T-helper 1 cell (primary cell): ENCODE measurements at regions not wholly inside any gene's neighbourhood (a gene's known extent, or its start where the extent isn't known, plus 50 kb on each side); places are given as distances from the start of the nearest gene placed in this dataset.

Experiments
- DNase-seq, 5 donors: peaks; one replicate each; pipeline ENCODE4 v3.0.0-alpha.2; 2012 to 2020

DNA sequence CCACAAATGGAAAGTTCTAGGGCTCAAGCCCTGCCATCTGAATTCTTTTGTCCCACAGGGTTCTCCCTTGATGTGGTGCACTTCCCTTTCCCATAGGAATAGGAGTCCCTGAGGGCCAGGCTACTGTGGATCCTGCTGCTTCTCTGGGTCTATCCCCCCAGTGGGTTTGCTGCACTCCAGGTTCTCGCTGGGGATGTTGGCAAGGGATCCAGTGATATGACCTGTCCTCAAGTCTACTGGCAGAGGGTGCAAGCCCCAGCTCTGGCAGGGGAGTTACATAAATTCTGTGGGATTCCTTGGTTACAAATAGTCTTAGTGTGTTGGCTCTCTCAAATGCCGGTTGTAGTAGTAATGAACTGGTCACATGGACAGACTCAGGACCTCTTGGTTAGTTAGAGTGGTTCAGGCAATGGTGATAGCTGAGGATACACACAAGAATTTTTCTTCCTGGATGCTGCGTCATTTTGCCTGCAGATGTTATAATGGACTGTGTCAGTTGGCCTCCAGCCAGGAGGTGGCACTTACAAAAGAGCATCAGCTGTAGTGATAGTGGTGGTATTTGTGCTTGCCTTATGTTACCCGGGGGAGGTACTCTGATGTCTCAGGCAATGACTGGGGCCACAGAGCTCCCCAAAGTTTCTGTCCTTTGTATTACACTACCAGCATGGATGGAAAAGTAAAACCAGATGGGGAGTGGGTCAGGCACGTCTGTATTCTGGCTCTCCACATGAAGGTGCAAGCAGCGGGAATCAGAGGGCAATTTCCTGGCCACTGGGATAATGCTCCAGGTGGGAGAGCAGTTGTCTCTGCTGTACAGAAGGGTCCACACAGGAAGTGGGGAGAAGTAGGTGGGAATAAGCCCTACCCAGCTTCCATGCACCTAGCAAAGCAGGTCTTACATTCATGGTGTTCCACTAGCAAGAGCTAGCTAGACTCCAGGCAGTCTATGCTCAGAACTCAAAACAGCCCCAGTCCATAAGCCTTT lies 267.9 kb downstream of the SOX11 start:
- DNase-seq, result no peak

DNA sequence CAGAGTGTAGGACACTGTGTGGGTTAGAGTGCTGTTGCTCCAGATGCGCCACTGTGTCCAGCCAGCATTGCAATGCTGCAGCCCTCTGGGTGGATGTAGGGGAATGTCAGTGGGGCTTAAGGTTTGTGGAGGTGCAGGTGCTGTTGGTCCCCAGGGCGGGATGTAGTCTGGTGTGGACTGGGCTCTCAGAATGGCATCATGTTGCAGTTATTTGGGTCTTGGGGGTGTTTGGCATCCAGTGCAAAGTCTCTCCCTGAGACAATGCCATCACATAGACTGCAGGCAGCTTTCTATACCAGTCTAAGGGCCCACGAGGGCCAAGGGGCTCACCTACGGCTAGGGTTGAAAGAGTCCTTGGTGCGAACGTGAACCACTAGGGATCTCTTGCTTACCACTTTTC lies 275.3 kb downstream of the SOX11 start:
- DNase-seq, result no peak

DNA sequence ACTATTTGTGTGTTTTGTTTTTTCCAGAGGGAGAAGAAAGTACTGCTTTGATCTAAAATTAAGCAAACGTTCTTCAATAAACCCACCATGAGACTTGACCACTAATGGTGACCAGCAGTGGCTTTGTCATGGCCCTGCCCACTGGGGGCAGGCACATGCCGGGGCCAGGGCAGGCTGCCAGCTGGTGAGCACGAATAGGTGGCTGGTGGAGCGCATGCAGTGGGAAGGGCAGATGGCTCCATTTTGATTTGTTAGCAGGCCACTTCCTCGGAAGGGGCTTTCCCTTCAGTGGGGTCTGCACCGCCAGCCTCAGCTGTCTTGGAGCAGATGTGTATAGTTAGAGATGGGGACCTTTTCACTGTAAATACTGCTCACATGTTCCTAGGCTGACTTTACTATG lies 277.1 kb downstream of the SOX11 start:
- no peak for DNase-seq

GRCh38 chr2:5970347-5970746 lies 278.2 kb downstream of the SOX11 start:
- no peak for DNase-seq

GRCh38 chr2:5974477-5974876 lies 282.3 kb downstream of the SOX11 start:
- DNase-seq, result no peak

GRCh38 chr2:5975401-5975800 lies 283.2 kb downstream of the SOX11 start:
- DNase-seq, result no peak

DNA sequence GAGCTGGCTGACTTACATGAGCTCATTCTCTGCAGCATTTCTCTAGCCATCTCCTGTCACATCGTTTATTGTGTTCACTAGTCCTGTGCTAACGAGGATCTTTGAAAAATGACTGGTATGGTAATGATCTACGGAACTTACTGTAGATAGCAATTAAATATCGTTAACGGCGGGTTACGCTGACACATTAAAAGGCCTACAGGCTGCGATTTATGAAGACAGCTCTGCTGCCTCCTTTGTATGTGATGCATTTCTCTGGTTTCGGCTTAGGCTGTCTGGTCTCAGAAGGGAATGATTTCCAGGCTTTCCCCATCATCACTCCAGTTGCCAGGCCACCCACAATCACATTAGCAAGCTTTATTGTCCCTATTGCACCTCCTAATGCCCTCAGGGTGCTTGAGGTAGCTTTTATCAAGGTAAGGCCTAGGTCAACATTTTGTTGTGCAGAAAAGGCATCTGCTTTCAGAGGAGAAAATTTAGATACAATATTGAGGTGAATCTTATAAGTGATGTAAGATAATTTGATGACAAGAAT lies 284.4 kb downstream of the SOX11 start:
- no peak for DNase-seq

- no peak for DNase-seq
These were observed 285.3 kb downstream of the SOX11 start for GRCh38 chr2:5977477-5977876.

DNA sequence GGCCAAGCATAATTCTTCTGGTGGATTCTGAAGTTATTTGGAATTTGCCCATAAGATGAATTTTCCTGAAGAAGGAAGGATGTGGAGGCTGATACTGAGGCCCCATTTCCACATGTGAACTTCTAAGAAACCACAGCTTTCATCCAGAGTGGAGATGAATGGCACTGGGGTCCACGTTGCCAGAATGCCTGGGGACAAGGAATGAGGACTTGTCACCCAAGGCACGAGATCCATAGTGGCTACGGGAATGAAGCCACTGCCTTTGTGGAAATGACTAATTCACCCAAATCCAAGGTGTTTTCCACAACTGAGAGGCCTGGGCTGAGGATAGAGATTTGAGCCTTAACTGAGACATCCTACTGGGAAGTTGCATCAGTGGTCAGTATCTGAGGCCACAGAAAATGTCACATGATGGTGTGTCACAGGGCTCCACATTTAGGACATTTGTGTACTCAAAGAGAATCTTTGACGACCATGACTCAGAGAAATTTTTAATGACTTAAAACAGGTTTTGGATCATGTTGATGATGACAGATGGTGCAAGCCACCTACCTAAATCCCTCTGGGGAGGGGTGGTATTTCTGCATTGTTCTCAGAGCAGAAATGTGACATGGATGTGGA lies 286.1 kb downstream of the SOX11 start:
- no peak for DNase-seq

DNA sequence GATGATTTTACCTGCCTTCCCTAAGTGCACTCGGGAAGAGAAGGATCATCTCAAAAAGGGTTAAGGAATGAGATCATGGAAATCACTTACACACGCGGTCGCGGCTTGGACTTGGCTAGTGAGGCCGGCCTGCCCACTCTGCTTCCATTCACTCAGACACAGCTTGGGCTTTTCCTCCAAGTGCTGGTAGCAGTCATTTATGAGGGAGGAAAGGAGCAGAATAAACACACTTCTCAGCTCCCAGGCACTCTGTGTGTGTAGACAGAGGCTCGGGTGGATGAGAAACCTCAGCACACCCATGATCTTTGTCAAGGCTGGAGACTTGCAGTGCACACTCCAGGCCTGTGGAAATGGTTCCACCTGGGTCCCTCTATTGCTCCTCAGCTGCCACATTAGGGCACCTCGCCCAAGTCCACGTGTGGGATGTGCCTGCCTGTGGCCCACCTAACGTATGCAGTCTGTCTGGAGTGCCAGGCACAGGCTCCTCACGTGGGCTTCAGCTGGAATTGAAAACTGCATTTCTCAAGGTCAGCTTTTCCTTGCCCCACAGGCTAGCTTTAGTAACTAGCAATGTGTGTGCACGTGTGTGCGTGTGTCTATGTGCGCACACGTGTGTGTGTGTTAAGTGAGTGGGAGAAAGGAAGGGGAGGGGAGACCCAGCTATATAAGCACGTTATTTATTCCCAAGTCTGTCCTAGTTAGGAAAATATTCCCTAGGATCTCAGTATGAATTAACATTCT lies 288.4 kb downstream of the SOX11 start:
- DNase-seq, result no peak

DNA sequence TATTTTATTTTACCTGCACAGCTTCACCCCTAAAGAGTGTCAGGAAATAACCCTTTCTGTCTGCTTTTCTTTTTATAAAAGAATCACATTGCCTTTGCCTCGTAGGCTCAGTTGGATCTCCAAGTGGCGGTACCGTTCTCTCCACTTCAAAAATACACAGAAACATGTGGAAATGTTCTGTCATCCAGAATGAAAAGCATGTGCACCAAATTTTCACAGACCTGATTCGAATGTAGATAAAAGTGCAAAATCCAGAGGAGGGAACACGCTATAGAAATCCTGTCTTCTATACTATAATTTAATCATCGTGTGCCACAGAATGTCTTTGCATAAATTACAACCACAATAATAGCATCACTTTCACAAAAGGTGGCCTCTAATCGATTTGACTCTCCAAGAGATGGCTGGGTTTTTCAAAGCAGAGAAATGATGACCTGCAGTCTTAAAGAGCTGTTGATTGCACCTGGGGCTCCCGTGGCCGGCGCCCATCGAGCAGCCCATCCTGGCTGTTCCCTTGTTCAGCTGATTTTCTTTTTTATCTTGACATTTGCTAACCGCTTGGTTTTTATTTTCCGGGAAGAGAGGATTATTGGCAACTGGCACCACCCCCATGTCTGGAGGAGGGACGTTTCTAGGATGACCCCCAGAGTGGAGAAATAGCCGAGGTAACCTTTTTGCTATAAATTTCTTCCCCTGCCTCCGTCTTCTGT lies 290.2 kb downstream of the SOX11 start:
- DNase-seq, result no peak

- DNase-seq, result no peak
These were observed 290.7 kb downstream of the SOX11 start for GRCh38 chr2:5982903-5983265.

- no peak for DNase-seq
These were observed 291.5 kb downstream of the SOX11 start for GRCh38 chr2:5983511-5984272.

DNA sequence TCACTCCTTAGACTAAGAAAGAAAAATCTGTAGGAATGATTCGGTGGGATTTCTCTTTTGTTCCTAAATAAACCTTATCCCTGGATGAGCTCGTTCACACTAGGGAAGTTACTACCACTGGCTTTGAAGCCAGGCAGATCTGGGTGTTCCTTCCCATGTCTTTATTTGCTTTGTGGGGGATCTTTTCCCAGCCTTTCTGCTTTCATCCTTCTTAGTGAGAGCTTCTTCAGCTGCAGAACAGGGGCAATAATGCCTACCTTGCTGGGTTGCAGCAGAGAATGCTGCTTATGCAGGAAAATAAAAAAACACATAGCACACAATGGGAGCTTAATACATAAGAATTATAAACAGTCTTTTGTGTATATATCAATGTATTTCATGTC lies 292.1 kb downstream of the SOX11 start:
- no peak for DNase-seq

DNA sequence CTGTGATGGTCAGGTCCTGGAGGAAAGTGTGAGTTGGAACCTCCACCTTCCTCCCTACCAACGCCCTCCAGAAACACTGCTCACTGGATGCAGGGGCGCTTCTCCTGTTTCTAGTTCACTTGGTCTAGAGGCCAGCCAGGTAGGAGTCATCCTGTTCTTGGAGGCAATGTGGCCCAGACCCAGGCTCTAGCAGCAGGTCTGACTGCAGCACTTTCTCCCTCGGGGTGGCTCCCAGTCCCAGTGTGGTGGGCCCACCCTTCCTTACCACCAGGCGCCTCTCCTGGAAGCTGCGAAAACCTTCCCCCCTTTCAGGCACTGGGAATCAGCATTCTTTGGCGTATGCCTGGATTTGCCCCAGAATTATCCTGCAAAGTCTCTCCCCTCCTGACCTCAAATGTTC lies 292.8 kb downstream of the SOX11 start:
- DNase-seq, result no peak

DNA sequence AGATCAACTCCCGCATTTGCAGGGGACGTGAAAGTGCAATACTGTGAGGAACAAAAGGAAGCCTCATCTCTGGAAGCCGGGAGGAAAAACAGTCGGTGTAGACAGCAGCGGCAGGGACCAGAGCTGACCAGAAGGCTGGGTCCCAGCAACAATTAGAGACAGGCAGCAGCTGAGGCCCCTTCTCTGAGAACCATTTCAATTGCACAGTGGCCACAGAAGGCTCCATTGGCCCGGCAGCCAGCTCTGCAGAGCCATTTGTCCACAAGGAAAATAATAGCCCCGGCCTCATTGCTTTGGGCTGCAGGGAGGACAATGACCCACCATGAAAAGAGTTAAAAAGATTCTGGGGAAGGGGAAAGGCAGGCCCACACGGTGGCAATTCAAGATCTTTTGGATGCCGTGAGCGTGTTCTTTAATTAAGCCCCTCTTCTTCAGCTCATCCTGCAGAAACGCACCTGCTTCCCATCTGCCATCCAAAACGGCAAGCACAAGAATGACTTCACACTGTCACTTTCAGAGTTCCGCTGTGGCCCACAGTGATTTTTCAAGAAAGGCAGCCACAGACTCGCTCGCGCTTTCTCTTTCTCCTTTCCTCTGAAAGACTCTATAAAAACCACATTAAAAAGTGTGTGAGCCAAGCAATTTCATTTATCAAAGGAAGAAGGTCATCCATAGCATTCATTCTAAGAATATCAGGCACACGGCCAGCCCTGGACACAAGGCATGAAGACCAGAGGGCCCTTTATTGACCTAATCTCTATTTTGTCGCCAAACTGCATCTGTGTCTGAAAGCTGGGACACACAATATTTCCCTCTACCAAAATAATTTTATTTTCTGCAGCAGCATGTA lies 293.6 kb downstream of the SOX11 start:
- no peak for DNase-seq

DNA sequence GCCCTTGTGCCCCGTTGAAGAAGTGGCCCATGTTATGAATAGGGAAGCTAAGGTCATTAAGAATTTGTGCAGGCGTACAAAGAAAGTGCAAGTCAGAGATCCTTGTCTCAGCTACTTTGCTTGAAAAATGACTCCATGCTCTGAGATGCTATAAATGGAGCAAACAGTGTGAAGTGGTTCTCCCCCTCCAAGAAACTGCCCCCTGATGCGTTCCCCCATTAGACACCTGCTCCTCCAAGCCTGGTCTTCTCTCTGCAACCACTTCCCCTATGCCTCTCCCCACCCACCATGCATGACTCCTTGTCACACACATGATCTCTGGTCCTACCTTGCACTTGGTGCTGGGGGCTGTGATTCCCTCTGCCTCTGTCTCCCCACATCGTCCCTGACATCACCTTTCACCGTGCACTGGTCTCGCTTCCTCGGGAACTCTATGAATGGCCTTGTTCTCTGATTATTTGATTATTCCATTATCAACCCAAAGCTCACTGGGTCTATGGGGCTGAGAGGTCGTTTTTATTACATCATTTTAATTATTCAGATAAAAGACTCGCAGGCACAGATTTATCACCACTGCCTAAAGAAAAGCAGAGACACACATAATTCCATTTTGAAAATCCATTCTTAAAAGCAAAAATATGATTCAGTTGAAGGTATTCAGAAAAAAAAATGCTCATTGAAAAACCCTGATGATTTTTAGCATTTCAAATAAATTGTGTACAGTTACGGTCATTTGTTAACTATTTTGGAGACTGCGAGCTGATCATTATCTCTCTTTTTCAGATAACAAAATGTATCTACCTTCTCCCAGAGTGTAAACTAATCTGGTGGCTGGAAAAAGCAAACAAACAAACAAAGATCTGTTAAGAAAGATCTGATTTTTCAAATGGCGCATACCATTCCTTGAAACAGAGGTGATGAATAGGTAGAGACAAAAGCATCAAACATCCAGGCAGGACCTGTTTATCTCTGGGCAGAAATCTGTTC lies 294.9 kb downstream of the SOX11 start:
- no peak for DNase-seq

- DNase-seq, result no peak
These were observed 295.9 kb downstream of the SOX11 start for GRCh38 chr2:5988120-5988519.

DNA sequence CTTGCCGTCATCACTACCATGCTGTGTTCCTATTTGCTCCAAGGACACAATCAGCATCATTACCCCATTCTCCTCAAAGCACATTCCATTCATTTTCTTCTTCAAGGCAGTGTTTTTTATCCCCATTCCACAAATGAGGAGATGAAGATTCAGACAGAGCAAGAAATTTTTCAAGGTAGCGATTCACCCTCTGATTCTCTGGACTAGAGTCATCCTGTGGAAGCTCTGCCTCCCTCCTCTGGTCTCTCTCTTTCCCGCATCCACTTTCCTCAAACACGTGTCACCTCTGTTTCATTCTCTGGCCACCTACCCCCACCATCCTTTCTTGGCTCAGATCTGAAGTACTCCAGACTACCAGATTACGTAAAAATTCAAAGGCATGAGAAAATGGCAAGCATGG lies 297.9 kb downstream of the SOX11 start:
- no peak for DNase-seq
